ENCODE measurements at regions not wholly inside any gene's neighbourhood (a gene's known extent, or its start where the extent isn't known, plus 50 kb on each side); places are given as distances from the start of the nearest gene placed in this dataset.

DNA sequence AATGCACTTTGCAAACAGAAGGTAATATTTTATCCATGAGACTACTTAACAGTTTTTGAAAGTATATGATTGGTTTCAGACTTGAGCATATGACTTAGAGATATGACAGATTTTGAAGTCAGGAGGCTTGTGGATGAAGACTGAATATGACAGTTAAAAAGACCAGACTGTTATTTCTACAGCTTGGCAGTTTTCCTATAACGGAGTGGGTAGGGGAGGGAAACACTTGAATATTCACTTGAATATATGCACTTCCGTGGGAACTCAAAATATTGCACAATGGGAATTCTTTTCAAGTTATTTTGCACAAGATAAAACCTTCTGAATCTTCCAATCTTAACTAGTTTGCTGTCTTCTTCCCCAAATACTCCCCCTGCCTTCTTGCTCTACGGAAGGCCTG is 64.6 kb upstream of the ACKR3 start:
- TF ChIP-seq, protein P1, sequence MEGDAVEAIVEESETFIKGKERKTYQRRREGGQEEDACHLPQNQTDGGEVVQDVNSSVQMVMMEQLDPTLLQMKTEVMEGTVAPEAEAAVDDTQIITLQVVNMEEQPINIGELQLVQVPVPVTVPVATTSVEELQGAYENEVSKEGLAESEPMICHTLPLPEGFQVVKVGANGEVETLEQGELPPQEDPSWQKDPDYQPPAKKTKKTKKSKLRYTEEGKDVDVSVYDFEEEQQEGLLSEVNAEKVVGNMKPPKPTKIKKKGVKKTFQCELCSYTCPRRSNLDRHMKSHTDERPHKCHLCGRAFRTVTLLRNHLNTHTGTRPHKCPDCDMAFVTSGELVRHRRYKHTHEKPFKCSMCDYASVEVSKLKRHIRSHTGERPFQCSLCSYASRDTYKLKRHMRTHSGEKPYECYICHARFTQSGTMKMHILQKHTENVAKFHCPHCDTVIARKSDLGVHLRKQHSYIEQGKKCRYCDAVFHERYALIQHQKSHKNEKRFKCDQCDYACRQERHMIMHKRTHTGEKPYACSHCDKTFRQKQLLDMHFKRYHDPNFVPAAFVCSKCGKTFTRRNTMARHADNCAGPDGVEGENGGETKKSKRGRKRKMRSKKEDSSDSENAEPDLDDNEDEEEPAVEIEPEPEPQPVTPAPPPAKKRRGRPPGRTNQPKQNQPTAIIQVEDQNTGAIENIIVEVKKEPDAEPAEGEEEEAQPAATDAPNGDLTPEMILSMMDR (conservative IDR thresholded peaks at IDR 0.05; ENCODE audit: low read depth, low read length) = no peak
- TF ChIP-seq EZH2 (IDR thresholded peaks at IDR 0.05; ENCODE audit: low read length, unreplicated experiment) = no peak

Data from PC-3 (cell line).